ENCODE measurements at regions not wholly inside any gene's neighbourhood (a gene's known extent, or its start where the extent isn't known, plus 50 kb on each side); places are given as distances from the start of the nearest gene placed in this dataset.

- DNase-seq (ENCODE audit: low spot score) (no peak), FAIRE-seq (no peak)
Measured at GRCh38 chr5:175388531-175388930, 55.5 kb downstream of the DRD1 start.

GRCh38 chr5:175387144-175387543, 56.8 kb downstream of the DRD1 start:
- no peak for DNase-seq (ENCODE audit: low spot score)

GRCh38 chr5:175386526-175386925, 57.5 kb downstream of the DRD1 start:
- FAIRE-seq: no peak
- no peak for DNase-seq (ENCODE audit: low spot score)

More at GRCh38 chr5:175387144-175387543, 56.8 kb downstream of the DRD1 start:
- FAIRE-seq: no peak

- DNase-seq (ENCODE audit: low spot score) (no peak), FAIRE-seq (no peak)
Measured at GRCh38 chr5:175385691-175386362, 58.2 kb downstream of the DRD1 start.

- no peak for FAIRE-seq
Measured at GRCh38 chr5:175384724-175385552, 59.0 kb downstream of the DRD1 start.

GRCh38 chr5:175383350-175383749, 60.6 kb downstream of the DRD1 start:
- no peak for DNase-seq (ENCODE audit: low spot score)
- no peak for FAIRE-seq

More at GRCh38 chr5:175384724-175385552, 59.0 kb downstream of the DRD1 start:
- DNase-seq (ENCODE audit: low spot score): no peak

- no peak for FAIRE-seq
Measured at GRCh38 chr5:175382171-175382570, 61.8 kb downstream of the DRD1 start.

GRCh38 chr5:175381130-175381529, 62.9 kb downstream of the DRD1 start:
- FAIRE-seq (no peak), DNase-seq (ENCODE audit: low spot score) (no peak)

More at GRCh38 chr5:175382171-175382570, 61.8 kb downstream of the DRD1 start:
- no peak for DNase-seq (ENCODE audit: low spot score)

GRCh38 chr5:175380701-175381100, 63.3 kb downstream of the DRD1 start:
- DNase-seq (ENCODE audit: low spot score): no peak
- no peak for FAIRE-seq

GRCh38 chr5:175379867-175380266, 64.1 kb downstream of the DRD1 start:
- DNase-seq (ENCODE audit: low spot score): no peak
- peak; percentile 55 for FAIRE-seq

GRCh38 chr5:175378444-175379028, 65.4 kb downstream of the DRD1 start:
- FAIRE-seq (peak; percentile 40), DNase-seq (ENCODE audit: low spot score) (peak; percentile 85)

- FAIRE-seq: no peak
- DNase-seq (ENCODE audit: low spot score): no peak
Measured at GRCh38 chr5:175377816-175378215, 66.2 kb downstream of the DRD1 start.

GRCh38 chr5:175374166-175374875, 69.7 kb downstream of the DRD1 start:
- FAIRE-seq (no peak), DNase-seq (ENCODE audit: low spot score) (no peak)

- DNase-seq (ENCODE audit: low spot score) (no peak), FAIRE-seq (no peak)
Measured at GRCh38 chr5:175365866-175366265, 78.1 kb downstream of the DRD1 start.

GRCh38 chr5:175363300-175363699, 80.7 kb downstream of the DRD1 start:
- FAIRE-seq: no peak
- DNase-seq (ENCODE audit: low spot score): no peak

- no peak for FAIRE-seq
- no peak for DNase-seq (ENCODE audit: low spot score)
Measured at GRCh38 chr5:175357995-175358394, 86.0 kb downstream of the DRD1 start.

- DNase-seq (ENCODE audit: low spot score) (no peak), FAIRE-seq (no peak)
Measured at GRCh38 chr5:175356428-175356827, 87.6 kb downstream of the DRD1 start.

GRCh38 chr5:175354964-175355363, 89.0 kb downstream of the DRD1 start:
- FAIRE-seq: no peak
- DNase-seq (ENCODE audit: low spot score): no peak

- DNase-seq (ENCODE audit: low spot score) (no peak), FAIRE-seq (no peak)
Measured at GRCh38 chr5:175353926-175354325, 90.1 kb downstream of the DRD1 start.

- DNase-seq (ENCODE audit: low spot score) (no peak), FAIRE-seq (no peak)
Measured at GRCh38 chr5:175351897-175352590, 91.9 kb downstream of the DRD1 start.

GRCh38 chr5:175351126-175351525, 92.9 kb downstream of the DRD1 start:
- DNase-seq (ENCODE audit: low spot score) (no peak), FAIRE-seq (no peak)
